GM19238 (cell line): ENCODE measurements at regions not wholly inside any gene's neighbourhood (a gene's known extent, or its start where the extent isn't known, plus 50 kb on each side); places are given as distances from the start of the nearest gene placed in this dataset.

Experiments used
- DNase-seq: peaks from one replicate; pipeline ENCODE4 v3.0.0; 2011; ENCODE audit warnings: low spot score; ENCODE audit not compliant: insufficient read length

DNA sequence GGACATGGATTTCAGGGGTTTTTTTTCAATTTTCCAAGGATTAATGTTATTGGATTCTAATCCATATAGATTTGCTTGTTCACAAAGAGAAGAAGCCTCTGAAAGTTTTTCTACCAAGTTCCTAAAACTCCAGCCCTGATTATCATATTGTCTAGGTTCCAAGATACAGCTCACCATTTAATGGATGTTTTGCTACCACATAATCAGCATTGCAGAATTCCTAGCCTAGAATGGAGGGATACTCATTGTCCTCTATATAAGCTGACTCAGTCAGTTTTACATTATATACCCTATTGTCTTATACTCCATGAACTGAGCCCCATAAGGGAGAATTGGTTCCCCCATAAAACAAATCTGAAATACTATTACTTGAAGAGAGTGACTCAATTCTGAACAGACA lies 664.7 kb upstream of the FAM241A start:
- no peak for DNase-seq

- no peak for DNase-seq
Measured at GRCh38 chr4:111483375-111484169, 661.7 kb upstream of the FAM241A start.

GRCh38 chr4:111492496-111492895 lies 652.8 kb upstream of the FAM241A start:
- no peak for DNase-seq

GRCh38 chr4:111494471-111494870 lies 650.8 kb upstream of the FAM241A start:
- DNase-seq: no peak

DNA sequence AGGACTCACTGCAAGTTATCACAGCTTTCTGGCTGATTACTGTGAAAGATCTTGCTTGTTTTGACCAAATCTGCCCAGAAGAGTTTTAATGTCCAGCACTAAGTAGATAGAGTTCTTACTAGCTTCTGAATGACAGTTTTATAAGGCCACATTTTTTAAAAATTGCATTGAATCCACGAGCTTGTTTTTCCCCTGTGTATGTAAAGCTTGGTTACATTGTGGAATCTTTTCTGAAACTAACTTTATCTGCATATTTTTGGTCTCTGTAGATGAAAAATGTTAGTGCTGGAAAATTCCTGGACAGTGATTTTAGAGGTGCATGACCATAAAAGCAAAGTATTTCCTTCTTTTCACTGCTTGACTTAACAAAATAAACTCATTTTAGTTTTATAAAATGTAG lies 650.3 kb upstream of the FAM241A start:
- DNase-seq: no peak

DNA sequence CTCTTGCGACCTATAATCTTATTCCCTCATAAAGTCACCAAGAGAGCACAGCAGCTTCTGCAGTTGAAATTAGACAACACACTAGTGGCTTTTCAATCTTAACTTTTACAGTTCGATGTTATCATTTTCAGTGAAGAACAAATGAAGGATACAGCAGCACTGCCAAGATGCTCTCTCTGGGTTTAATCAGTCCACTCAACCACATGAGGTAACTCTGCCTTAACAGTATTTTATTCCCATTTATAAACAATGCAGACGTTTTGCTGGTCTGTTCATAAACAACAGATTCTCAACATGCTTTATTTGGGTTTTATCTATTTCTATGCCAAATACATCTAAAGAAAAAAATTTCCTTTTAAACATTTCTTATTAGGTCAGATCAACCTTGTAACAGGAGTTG lies 646.0 kb upstream of the FAM241A start:
- DNase-seq: no peak

DNA sequence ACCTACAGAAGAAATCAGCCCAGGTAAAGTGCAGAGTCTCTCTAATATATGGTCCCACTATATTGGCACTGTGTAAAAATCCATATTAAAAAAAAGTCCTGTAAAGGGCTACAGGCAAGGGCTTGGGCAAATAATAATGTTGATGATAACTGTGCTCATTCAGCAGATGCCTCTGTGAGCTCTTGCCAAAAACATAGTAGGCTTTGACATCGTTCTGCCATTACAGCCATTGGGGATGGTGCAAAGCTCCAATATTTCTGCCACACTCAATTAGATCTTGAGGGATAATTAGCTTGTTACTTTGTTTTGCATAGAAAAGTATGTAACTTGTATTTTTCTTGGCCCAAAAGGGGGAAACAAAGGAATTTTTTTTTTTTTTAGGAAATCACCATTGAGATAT lies 645.5 kb upstream of the FAM241A start:
- no peak for DNase-seq

- DNase-seq: no peak
Measured at GRCh38 chr4:111500858-111501257, 644.4 kb upstream of the FAM241A start.

GRCh38 chr4:111501946-111502345 lies 643.3 kb upstream of the FAM241A start:
- DNase-seq: no peak

DNA sequence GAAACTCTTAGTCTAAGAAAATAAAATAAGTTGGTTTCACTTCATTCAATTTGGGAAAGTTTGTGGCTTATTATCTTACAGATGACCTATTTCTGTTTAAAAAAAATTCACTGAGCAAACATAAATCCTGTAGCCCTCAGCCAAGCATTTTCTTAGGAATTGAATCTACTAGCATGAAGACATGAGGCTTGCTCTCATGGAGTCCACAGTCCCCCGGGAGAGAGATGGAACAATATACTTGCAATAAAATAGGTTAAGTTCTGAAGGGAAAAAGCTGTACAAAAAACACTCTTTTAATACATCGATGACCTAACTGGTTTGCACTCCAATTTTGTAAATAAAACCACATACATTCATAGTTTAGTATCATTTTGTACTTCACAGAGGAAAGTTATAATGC lies 642.6 kb upstream of the FAM241A start:
- DNase-seq: no peak

- no peak for DNase-seq
Measured at GRCh38 chr4:111506706-111507105, 638.5 kb upstream of the FAM241A start.

- DNase-seq: no peak
Measured at GRCh38 chr4:111510535-111510934, 634.7 kb upstream of the FAM241A start.

- DNase-seq: no peak
Measured at GRCh38 chr4:111512081-111512783, 633.0 kb upstream of the FAM241A start.

DNA sequence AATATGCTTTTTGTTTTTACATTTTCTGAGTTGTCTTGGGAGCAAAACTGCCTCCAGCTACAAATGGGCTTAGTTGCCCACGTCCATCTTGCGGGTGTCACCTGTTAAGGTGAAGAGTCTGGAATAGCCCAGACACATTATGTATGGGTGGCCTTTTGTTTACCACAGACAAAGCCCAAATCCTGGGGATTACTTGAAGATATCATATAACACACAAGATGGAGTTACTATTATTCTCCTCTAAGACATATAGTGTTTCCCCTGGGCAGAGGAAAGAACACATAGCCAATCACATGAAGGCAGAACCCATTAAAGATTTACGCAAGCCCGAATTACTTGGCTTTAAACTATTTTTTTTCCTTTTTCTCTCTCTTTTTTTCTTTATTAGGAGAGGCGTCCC lies 625.6 kb upstream of the FAM241A start:
- DNase-seq: no peak

DNA sequence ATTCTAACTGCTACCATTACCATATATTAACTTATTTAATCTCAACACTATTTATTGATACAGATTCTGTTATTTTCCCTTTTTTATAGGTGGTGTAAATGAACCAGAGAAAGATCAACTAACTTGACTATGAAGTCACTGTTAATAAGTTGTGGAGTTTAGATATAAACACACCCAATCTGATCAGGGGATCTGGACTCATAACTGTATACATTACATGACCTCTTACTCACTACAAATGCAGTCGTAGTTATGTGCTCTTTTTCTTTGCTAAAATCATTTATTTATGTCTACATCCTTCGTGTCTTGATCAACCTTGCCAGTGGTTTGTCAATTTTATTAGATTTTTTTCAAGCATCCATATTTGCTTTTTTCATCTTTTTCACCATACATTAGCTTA lies 614.8 kb upstream of the FAM241A start:
- DNase-seq: no peak

DNA sequence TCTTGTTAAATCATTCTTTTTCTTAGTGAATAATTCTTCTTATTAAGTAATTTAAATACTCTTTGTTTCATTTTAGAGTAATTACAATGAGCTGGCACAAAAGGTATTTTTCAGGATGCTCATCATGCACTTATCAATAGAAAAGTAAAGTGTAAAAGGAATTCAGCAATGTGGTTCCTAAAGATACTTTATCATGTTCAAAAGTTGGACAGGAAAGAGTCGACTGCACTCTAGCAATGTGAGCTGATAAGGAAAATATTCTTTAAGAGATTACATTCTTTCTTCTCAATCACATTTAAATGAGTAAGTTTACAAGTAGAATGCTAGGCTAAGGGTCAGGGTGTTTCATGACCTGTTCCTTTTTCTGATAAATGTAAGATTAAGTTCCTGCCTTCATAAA lies 609.5 kb upstream of the FAM241A start:
- DNase-seq: no peak

GRCh38 chr4:111537165-111537564 lies 608.1 kb upstream of the FAM241A start:
- no peak for DNase-seq

DNA sequence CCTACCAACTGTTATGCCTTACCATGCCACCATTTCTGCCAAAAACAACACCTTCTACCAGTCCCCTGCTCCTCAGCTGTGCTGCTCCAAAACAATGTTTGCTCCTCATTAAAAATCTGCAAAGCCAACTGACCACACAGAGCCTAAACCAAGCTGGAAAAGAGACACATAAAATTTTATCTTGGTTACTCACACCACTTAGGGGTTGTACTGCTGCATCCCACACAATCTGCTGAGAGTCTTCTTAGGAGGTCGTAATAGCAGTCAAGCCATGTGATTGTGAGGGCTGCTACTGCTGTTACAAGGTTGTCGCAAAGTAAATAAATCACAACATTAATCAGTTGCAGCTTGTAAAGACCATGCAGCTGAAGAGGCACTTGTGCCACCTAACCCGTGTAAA lies 607.4 kb upstream of the FAM241A start:
- no peak for DNase-seq

DNA sequence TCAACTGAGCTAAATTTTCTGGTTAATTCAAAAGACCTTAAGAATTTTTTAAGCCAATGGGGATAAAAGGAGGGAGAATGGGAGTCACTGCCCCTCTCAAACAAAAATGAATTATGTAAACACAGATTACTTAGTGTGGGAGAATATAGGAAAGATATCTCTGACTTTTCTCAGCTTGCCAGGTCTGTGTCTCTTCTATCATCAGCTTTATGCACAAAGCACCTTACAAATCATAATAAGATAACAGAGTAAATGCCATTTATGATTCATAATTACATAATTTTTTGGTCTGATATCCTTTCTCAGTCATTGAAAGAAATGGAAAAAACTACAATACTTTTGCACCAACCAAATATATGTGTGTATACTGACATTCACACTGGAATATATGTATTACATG lies 604.6 kb upstream of the FAM241A start:
- DNase-seq: no peak

DNA sequence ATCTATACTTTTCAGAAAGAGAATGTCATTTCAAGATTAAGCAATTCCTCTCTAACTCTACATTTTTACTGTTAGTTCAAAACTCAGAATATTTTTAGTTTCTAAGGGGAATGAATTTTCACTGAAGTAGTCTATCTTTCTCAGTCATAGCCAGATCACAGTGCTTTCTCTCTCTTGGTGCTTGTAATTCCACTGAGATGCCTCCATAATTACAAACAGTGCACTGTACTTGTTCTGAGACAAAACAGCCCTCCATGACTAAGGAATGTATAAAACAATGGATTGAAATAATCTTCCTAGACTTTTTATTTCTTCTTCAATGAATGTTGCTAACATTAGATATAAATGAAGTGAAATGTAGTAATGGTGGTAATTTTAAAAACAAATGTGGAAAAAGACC lies 603.2 kb upstream of the FAM241A start:
- no peak for DNase-seq

GRCh38 chr4:111546881-111547280 lies 598.4 kb upstream of the FAM241A start:
- no peak for DNase-seq

GRCh38 chr4:111556141-111556781 lies 589.0 kb upstream of the FAM241A start:
- DNase-seq: no peak

GRCh38 chr4:111556851-111557250 lies 588.4 kb upstream of the FAM241A start:
- DNase-seq: no peak
